Stomach smooth muscle (tissue), 2 donors: ENCODE measurements at regions not wholly inside any gene's neighbourhood (a gene's known extent, or its start where the extent isn't known, plus 50 kb on each side); places are given as distances from the start of the nearest gene placed in this dataset.

Source experiments
- H3K27ac ChIP-seq: one replicate; pipeline ENCODE4 v1.7.0; 2013; ENCODE audit warnings: mild to moderate bottlenecking, low read length, inconsistent platforms
- H3K27me3 ChIP-seq, 2 donors: one replicate each; pipeline ENCODE4 v1.7.0; 2013; ENCODE audit warnings: low read length in 2 of 2; ENCODE audit not compliant: insufficient read depth in 2 of 2, control insufficient read depth in 1 of 2
- H3K36me3 ChIP-seq, 2 donors: one replicate each; pipeline ENCODE4 v1.7.0; 2013; ENCODE audit warnings: low read length in 2 of 2; ENCODE audit not compliant: control insufficient read depth in 2 of 2, insufficient read depth in 2 of 2
- H3K4me1 ChIP-seq: one replicate; pipeline ENCODE4 v1.7.0; 2013; ENCODE audit warnings: low read length; ENCODE audit not compliant: control insufficient read depth, insufficient read depth
- H3K4me3 ChIP-seq, 2 donors: one replicate each; pipeline ENCODE4 v1.7.0; 2013; ENCODE audit warnings: low read length in 2 of 2
- H3K9ac ChIP-seq, 2 donors: one replicate each; pipeline ENCODE4 v1.7.0; 2013; ENCODE audit warnings: low read length in 2 of 2, mild to moderate bottlenecking in 1 of 2
- H3K9me3 ChIP-seq, 2 donors: one replicate each; pipeline ENCODE4 v1.7.0; 2013; ENCODE audit warnings: low read length in 2 of 2; ENCODE audit not compliant: control insufficient read depth in 2 of 2
- donor health status: healthy.
- donor health status: Pancreatic carcinoma.

DNA sequence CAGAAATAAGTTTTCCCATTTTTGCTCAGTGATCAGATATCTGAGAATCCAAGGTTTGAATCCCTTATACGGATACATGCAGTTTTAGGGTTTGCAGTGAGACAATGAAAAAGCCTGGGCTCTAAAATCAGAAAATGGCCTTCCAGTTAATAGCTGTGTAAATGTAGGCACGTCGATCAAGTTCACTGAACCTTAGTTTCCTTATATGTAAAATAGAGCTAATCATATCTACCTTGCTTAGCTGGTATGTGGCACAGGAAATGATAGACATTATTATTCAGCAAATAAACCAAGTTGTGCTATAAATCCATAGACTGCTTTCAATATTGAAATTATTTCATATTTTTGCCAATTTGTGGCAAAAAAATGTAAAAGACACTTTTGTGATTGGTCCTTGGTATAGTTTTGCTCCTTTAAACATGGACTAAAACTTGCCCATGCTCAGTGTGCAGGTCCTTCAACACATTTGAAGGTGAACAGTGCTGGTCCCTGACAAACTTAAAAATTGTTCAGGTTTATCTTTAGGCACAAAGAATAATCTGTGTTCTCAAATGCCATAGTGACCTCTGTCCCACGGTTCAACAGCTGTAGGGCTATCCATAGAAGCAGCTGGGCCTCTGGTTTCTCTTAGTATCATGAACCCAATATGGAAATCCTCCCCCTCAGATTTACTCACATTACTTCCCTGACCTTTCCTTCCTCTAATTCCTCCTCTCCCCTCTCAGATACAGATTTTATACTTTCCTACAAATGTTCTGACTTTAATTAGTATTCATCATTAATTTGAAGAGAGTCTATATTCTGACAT is 51.0 kb downstream of the CCDC54 start:
- Histone ChIP-seq H3K27me3 (no peaks in the 10 kb centered on the region), H3K27ac (no peak overlapping the region), H3K4me1 (peaks cover 8% of the 10 kb centered on the region), H3K36me3 (no peaks in the 10 kb centered on the region), H3K4me3 (no peak overlapping the region), H3K9me3 (no peaks in the 10 kb centered on the region), H3K9ac (no peak overlapping the region)

DNA sequence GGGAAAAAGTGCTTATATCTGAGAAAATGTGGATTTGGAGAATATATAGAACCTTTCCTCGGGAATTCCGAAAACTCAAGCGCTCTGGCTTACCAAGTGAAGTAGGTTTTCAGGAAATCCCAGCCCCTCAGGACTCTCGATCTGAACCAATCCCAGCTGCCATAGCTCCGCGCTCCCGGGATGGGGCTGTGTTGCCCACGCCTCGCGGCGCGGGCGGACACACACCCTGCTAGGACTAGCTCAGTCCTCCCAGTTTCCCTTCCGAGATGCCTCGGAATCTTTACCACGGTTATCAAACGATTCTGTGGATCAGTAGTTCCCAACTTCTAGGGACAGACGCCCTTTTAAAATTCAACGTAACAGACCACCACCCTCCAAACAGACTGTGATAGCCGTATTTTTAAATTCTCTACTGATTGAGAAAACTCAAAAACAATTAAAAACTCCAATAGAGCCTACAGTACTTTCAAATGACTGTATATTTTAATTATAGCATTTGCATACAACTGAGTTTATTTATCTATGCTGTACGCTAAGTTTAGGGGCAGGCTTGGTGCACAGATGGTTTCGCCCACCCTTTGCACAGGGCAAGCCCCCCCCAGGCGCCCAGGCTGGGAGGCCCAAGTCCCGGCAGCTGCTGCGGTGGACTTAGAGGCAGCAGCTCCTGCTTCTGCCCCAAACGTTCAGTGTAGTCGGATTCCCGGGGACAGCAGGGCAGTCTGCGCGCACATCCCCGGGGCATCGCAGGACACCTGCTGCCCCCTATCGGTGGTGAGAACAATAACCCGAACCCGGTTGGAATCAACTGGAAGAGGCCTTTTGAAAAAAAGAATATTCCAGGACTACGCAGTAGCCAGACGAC is 52.3 kb downstream of the CCDC54 start:
- no peaks in the 10 kb centered on the region for H3K36me3 ChIP-seq
- peak overlapping the region; percentile 82 to 91 for H3K9ac ChIP-seq
- no peaks in the 10 kb centered on the region for H3K27me3 ChIP-seq
- peak overlapping the region; percentile 81 to 84 for H3K4me3 ChIP-seq
- no peaks in the 10 kb centered on the region for H3K9me3 ChIP-seq
- peaks cover 8% of the 10 kb centered on the region for H3K4me1 ChIP-seq
- H3K27ac ChIP-seq = peak overlapping the region; percentile 93

DNA sequence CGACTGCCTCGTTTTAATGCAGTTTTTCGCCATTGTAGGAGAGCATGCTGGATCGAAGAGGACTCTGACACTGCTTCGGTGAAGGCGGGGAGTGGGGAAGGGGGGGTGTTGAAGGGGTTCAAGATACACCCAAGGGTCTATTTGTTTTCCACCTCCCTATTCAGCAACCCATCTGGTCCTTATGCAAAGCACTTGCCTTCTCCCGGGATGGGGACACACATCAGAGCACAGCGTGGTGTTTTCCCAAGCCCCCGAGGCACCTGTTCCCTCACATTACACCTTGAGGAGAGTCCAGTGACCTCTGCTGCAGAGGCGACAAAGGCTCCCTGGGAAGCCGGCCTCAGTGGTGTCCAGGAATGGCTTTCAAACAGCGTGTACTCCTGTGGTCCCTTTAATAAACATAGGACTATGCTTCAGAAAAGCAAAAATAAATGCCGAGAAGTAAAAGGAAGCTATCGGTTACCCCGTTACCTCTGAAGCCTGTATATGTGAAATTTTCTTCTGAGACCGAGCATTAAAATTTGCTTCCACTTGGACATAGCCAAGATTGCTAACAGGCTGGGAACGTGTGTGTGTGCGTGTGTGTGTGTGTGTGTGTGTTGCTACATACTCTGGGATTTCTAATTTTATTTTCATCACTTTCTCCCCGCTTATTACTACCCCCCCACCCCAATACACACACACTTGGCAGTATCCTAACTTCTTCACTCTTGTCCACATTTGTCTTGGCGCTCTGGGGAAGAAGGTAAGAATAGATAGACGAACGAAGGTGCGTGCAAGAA is 53.2 kb downstream of the CCDC54 start:
- H3K9ac ChIP-seq = peak overlapping the region; percentile 82 to 91
- no peaks in the 10 kb centered on the region for H3K27me3 ChIP-seq
- H3K4me3 ChIP-seq = peak overlapping the region; percentile 81 to 84
- H3K4me1 ChIP-seq = peaks cover 8% of the 10 kb centered on the region
- H3K36me3 ChIP-seq = no peaks in the 10 kb centered on the region
- H3K9me3 ChIP-seq = no peaks in the 10 kb centered on the region
- H3K27ac ChIP-seq = peak overlapping the region; percentile 93

DNA sequence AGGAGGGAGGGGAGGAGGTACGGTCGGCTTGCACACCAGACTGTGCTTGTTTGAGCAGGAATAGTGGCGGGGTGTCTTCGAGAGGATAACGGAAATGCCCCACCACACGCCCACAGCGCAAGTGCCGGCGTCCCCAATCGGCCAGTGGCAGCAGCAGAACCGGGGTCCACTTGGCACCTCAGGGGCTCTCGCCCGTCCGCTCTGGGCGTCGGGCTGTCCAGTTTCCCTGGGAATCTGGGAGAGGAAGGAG is 53.7 kb downstream of the CCDC54 start:
- Histone ChIP-seq H3K4me1 (peaks cover 8% of the 10 kb centered on the region), H3K27me3 (no peaks in the 10 kb centered on the region), H3K9ac (peak overlapping the region; percentile 82 to 91), H3K9me3 (no peaks in the 10 kb centered on the region), H3K4me3 (peak overlapping the region; percentile 81 to 84), H3K36me3 (no peaks in the 10 kb centered on the region), H3K27ac (peak overlapping the region; percentile 93)

DNA sequence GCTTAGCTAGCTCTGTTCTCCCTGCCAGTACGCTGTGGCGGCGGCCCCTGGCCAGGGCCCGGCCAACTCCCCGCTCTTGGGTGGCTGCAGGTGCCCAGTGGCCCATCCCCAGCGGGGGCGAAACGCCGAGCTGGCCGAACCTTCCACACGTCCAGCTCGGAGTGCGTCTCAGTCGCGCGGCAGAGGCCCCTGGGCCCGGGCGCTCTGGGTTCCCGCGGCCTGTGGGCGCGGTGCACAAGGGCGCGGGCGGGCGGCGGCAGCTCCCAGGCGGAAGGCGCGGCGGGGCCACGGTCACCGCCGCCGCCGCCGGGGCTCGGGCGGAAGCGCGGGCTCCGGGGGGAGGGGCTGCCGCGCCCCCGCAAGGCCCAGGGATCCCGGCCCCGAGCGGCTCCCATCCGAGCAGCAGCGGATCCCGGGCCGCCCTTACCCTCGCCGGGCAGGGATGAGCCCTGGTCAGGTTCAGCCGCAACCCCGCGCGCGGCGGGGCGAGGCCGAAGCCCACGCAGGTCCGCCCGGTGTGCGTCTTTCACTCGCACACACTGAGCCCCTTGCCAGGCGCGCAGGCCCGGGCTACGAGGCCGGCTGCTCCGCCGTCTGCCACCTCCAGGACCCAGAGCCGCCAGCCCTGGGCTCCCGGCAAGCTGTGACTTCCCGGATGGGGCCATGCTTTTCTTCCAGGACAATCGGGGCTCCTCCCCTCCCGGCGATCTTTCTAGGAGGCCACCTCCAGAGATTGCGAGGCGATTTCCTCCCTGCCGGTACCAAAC is 54.2 kb downstream of the CCDC54 start:
- Histone ChIP-seq H3K36me3 (no peaks in the 10 kb centered on the region), H3K9me3 (no peaks in the 10 kb centered on the region), H3K4me3 (peak overlapping the region; percentile 81 to 84), H3K9ac (peak overlapping the region; percentile 82 to 96), H3K27ac (peak overlapping the region; percentile 93), H3K27me3 (no peaks in the 10 kb centered on the region), H3K4me1 (peaks cover 8% of the 10 kb centered on the region)

DNA sequence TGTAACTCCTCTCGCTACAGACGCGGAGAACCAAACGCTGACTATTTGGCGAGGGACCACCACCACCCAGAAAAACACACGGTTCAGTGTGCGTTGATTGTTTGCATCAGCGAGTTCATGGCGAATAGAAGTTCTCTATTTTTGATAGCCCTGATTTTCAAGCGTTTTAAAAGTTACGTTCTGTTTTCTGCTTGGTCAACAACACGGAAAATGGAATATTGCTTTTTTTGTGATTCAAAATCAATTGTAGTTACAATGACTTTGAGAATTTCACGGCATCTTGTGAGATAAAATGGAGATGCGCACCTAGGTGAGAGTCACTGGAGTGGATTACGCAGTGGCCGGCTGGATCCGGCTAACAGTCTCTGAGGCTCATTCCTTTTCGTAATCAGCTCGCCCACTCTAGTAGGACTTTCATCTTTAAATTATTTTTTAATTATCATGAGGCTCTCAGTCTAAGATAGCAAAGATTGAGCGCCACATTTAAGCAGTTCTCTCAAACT is 54.8 kb downstream of the CCDC54 start:
- Histone ChIP-seq H3K4me1 (peaks cover 8% of the 10 kb centered on the region), H3K27ac (peak overlapping the region; percentile 93), H3K9ac (peak overlapping the region; percentile 82 to 96)

DNA sequence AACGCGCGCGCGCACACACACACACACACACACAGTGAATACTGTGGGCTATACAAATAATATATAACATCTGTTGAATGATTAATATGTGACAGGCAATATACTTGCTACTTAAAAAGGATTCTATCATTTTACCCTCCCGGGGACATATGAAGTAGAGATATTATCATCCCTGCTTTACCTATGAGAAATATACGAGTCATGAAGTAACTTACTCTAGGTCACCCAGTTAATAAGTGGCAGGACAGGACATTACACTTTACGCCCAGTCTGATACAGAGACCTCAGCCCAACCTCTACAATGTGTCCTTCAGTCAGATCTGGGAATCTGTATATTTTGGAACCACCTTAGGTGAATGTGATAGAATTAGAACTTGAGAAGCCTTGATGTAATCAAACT is 55.4 kb downstream of the CCDC54 start:
- peak overlapping the region; percentile 93 for H3K27ac ChIP-seq
- H3K9me3 ChIP-seq = no peaks in the 10 kb centered on the region
- H3K36me3 ChIP-seq = no peaks in the 10 kb centered on the region
- H3K9ac ChIP-seq = peak overlapping the region; percentile 82 to 96
- no peaks in the 10 kb centered on the region for H3K27me3 ChIP-seq
- H3K4me1 ChIP-seq = peaks cover 8% of the 10 kb centered on the region
- peak overlapping the region in 1 of 2 donors; percentile 84 for H3K4me3 ChIP-seq

More for the DNA sequence above, 54.8 kb downstream of the CCDC54 start:
- H3K9me3 ChIP-seq = no peaks in the 10 kb centered on the region
- H3K27me3 ChIP-seq = no peaks in the 10 kb centered on the region
- H3K4me3 ChIP-seq = peak overlapping the region; percentile 74 to 84
- no peaks in the 10 kb centered on the region for H3K36me3 ChIP-seq

DNA sequence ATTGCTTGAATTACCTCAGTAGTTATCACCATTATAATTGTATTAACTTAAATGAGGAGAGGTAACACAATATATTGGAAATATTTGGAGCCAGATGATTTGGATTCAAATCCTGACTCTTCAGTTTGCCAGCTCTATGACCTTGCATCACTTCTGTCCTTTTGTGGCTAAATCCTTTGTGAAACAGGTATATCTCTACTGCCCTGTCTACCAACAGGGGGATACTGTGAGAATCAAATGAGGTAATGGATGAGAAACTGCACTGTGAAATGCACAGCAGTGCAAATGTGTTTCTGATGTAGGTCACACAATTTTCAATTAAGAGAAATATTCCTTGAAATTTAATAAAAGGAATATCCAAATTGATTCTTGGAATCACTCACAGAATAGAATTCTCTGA is 58.8 kb downstream of the CCDC54 start:
- H3K27me3 ChIP-seq = no peaks in the 10 kb centered on the region
- no peaks in the 10 kb centered on the region for H3K36me3 ChIP-seq
- H3K4me3 ChIP-seq = no peak overlapping the region
- no peak overlapping the region for H3K27ac ChIP-seq
- H3K4me1 ChIP-seq = no peaks in the 10 kb centered on the region
- H3K9me3 ChIP-seq = no peaks in the 10 kb centered on the region
- no peak overlapping the region for H3K9ac ChIP-seq

DNA sequence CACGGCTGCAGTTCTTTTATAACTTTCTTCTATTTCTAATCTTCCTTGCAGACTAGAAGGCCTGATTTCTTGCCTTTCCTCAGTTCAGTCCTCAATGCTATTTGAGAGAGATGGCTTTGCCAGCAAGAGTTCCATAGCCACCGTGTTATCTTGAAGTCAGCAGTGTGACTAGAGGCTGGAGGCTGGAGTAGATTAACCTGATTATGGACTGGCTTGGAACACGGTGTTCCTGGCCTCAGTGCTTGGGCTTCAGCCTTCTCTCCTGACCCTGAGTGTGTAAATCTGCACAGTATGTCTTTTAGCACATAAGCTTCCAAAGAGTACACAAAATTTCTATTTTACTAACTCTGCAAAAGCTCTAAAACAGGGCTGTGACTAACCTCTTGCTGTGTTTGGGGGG is 61.4 kb downstream of the CCDC54 start:
- H3K27ac ChIP-seq = no peak overlapping the region
- H3K9me3 ChIP-seq = no peaks in the 10 kb centered on the region
- no peaks in the 10 kb centered on the region for H3K27me3 ChIP-seq
- H3K4me3 ChIP-seq = no peak overlapping the region
- no peaks in the 10 kb centered on the region for H3K4me1 ChIP-seq
- no peaks in the 10 kb centered on the region for H3K36me3 ChIP-seq
- H3K9ac ChIP-seq = no peak overlapping the region

DNA sequence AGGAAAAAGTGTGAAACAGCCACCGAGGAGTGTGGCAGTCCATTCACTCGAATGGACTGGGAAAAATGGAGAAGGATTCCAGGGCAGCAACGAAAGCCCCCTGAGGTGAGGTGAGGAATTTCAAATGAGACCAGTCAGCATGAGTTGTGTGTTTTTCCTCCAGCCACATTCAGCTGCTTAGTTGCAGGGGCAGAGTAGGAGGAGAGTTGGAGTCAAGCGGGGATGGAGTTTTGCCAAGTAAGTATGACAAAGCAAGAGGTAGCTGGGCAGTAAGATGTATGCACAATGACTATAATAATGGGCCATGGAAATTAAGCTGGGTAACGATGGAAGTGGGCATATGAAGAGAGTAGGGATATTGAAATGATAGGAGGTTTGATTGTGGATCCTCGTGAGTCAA is 64.4 kb downstream of the CCDC54 start:
- H3K9me3 ChIP-seq = no peaks in the 10 kb centered on the region
- no peak overlapping the region for H3K27ac ChIP-seq
- H3K4me3 ChIP-seq = no peak overlapping the region
- H3K4me1 ChIP-seq = no peaks in the 10 kb centered on the region
- no peak overlapping the region for H3K9ac ChIP-seq
- H3K27me3 ChIP-seq = no peaks in the 10 kb centered on the region
- no peaks in the 10 kb centered on the region for H3K36me3 ChIP-seq
